Activated T-helper 17 cell treated with anti-CD3 and anti-CD28 coated beads, Interleukin-2, amount 50 U/mL, for 72 hours (primary cell): ENCODE measurements at regions not wholly inside any gene's neighbourhood (a gene's known extent, or its start where the extent isn't known, plus 50 kb on each side); places are given as distances from the start of the nearest gene placed in this dataset.
"Not testable (repeated sequence)": the region's sequence is repeated elsewhere in the genome, so short reads cannot be mapped to it uniquely, and the experiment has no call there.

ENCODE experiments used
- ATAC-seq: fragments of 150-1000 bp; cut with Tn5 transposase; replicated peaks from 2 replicates; pipeline ENCODE4 v1.10.0; 2021; ENCODE audit warnings: mild to moderate bottlenecking, moderate library complexity
- H3K27ac Mint-ChIP-seq: one replicate; pipeline ENCODE4 v1.8.0; 2022; ENCODE audit warnings: mixed read lengths
- H3K27me3 Mint-ChIP-seq: one replicate; pipeline ENCODE4 v1.8.0; 2022; ENCODE audit warnings: mixed read lengths
- H3K36me3 Mint-ChIP-seq: one replicate; pipeline ENCODE4 v1.8.0; 2022; ENCODE audit warnings: low read depth, mild to moderate bottlenecking, mixed read lengths
- H3K4me1 Mint-ChIP-seq: one replicate; pipeline ENCODE4 v1.8.0; 2022; ENCODE audit warnings: mixed read lengths
- H3K4me3 Mint-ChIP-seq: one replicate; pipeline ENCODE4 v1.8.0; 2022; ENCODE audit warnings: mild to moderate bottlenecking, mixed read lengths
- H3K9me3 Mint-ChIP-seq: one replicate; pipeline ENCODE4 v1.8.0; 2022; ENCODE audit warnings: mixed read lengths

GRCh38 chr22:25449781-25450317 lies 114.6 kb upstream of the GRK3 start:
- Mint-ChIP-seq H3K4me3 (peak overlapping the region; percentile 93), H3K4me1 (peaks cover 36% of the 10 kb centered on the region), H3K27me3 (no peaks in the 10 kb centered on the region), H3K9me3 (no peaks in the 10 kb centered on the region), H3K36me3 (peaks cover 72% of the 10 kb centered on the region), H3K27ac (peak overlapping the region; percentile 98)
- no peak for ATAC-seq

GRCh38 chr22:25451480-25452114 lies 112.9 kb upstream of the GRK3 start:
- H3K36me3 Mint-ChIP-seq = peaks cover 81% of the 10 kb centered on the region
- H3K4me1 Mint-ChIP-seq = peaks cover 38% of the 10 kb centered on the region
- H3K27ac Mint-ChIP-seq = peak overlapping the region; percentile 78
- no peak for ATAC-seq
- H3K4me3 Mint-ChIP-seq = peak overlapping the region; percentile 93
- H3K27me3 Mint-ChIP-seq = no peaks in the 10 kb centered on the region
- H3K9me3 Mint-ChIP-seq = no peaks in the 10 kb centered on the region

- Mint-ChIP-seq H3K27me3 (no peaks in the 10 kb centered on the region), H3K9me3 (no peaks in the 10 kb centered on the region), H3K4me1 (peaks cover 41% of the 10 kb centered on the region), H3K36me3 (peaks cover 86% of the 10 kb centered on the region), H3K4me3 (peak overlapping the region; percentile 93), H3K27ac (peak overlapping the region; percentile 78)
- ATAC-seq = no peak
These were observed 112.3 kb upstream of the GRK3 start for GRCh38 chr22:25452116-25452700.

GRCh38 chr22:25453058-25453457 lies 111.4 kb upstream of the GRK3 start:
- H3K4me3 Mint-ChIP-seq = peak overlapping the region; percentile 93
- H3K27me3 Mint-ChIP-seq = no peaks in the 10 kb centered on the region
- peaks cover 90% of the 10 kb centered on the region for H3K36me3 Mint-ChIP-seq
- no peak for ATAC-seq
- H3K27ac Mint-ChIP-seq = peak overlapping the region; percentile 79
- H3K4me1 Mint-ChIP-seq = peaks cover 36% of the 10 kb centered on the region
- H3K9me3 Mint-ChIP-seq = no peaks in the 10 kb centered on the region

GRCh38 chr22:25453557-25453956 lies 110.9 kb upstream of the GRK3 start:
- H3K36me3 Mint-ChIP-seq = peaks cover 90% of the 10 kb centered on the region
- H3K9me3 Mint-ChIP-seq = no peaks in the 10 kb centered on the region
- H3K27me3 Mint-ChIP-seq = no peaks in the 10 kb centered on the region
- H3K4me1 Mint-ChIP-seq = peaks cover 36% of the 10 kb centered on the region
- peak; percentile 79 for ATAC-seq
- peak overlapping the region; percentile 61 for H3K4me3 Mint-ChIP-seq
- peak overlapping the region; percentile 79 for H3K27ac Mint-ChIP-seq

GRCh38 chr22:25456300-25457043 lies 108.0 kb upstream of the GRK3 start:
- peaks cover 25% of the 10 kb centered on the region for H3K4me1 Mint-ChIP-seq
- H3K36me3 Mint-ChIP-seq = peaks cover 90% of the 10 kb centered on the region
- H3K27ac Mint-ChIP-seq, H3K4me3 Mint-ChIP-seq, H3K27me3 Mint-ChIP-seq, ATAC-seq, H3K9me3 Mint-ChIP-seq: not testable (repeated sequence)

GRCh38 chr22:25458631-25459030 lies 105.8 kb upstream of the GRK3 start:
- not testable (repeated sequence) for H3K4me3 Mint-ChIP-seq, H3K27ac Mint-ChIP-seq
- peaks cover 78% of the 10 kb centered on the region for H3K36me3 Mint-ChIP-seq

GRCh38 chr22:25460682-25461081 lies 103.8 kb upstream of the GRK3 start:
- not testable (repeated sequence) for ATAC-seq, H3K9me3 Mint-ChIP-seq, H3K4me3 Mint-ChIP-seq, H3K27ac Mint-ChIP-seq, H3K27me3 Mint-ChIP-seq
- peaks cover 12% of the 10 kb centered on the region for H3K4me1 Mint-ChIP-seq
- H3K36me3 Mint-ChIP-seq = peaks cover 62% of the 10 kb centered on the region

More at GRCh38 chr22:25458631-25459030, 105.8 kb upstream of the GRK3 start:
- H3K4me1 Mint-ChIP-seq = peaks cover 16% of the 10 kb centered on the region
- ATAC-seq, H3K9me3 Mint-ChIP-seq, H3K27me3 Mint-ChIP-seq: not testable (repeated sequence)

GRCh38 chr22:25461301-25461700 lies 103.2 kb upstream of the GRK3 start:
- H3K4me1 Mint-ChIP-seq = peaks cover 12% of the 10 kb centered on the region
- H3K36me3 Mint-ChIP-seq = peaks cover 61% of the 10 kb centered on the region
- no peaks in the 10 kb centered on the region for H3K27me3 Mint-ChIP-seq
- no peaks in the 10 kb centered on the region for H3K9me3 Mint-ChIP-seq
- no peak overlapping the region for H3K27ac Mint-ChIP-seq
- ATAC-seq = no peak
- H3K4me3 Mint-ChIP-seq = no peak overlapping the region

GRCh38 chr22:25462474-25463346 lies 101.8 kb upstream of the GRK3 start:
- H3K4me1 Mint-ChIP-seq, H3K9me3 Mint-ChIP-seq, H3K27me3 Mint-ChIP-seq, H3K27ac Mint-ChIP-seq, H3K4me3 Mint-ChIP-seq: not testable (repeated sequence)
- ATAC-seq = peak; percentile 95
- H3K36me3 Mint-ChIP-seq = peaks cover 47% of the 10 kb centered on the region

GRCh38 chr22:25463347-25463628 lies 101.2 kb upstream of the GRK3 start:
- not testable (repeated sequence) for ATAC-seq, H3K4me1 Mint-ChIP-seq
- H3K36me3 Mint-ChIP-seq = peaks cover 42% of the 10 kb centered on the region

GRCh38 chr22:25464326-25464725 lies 100.1 kb upstream of the GRK3 start:
- not testable (repeated sequence) for H3K27ac Mint-ChIP-seq, H3K4me3 Mint-ChIP-seq, H3K27me3 Mint-ChIP-seq, H3K9me3 Mint-ChIP-seq, ATAC-seq, H3K4me1 Mint-ChIP-seq
- H3K36me3 Mint-ChIP-seq = peaks cover 31% of the 10 kb centered on the region

More at GRCh38 chr22:25463347-25463628, 101.2 kb upstream of the GRK3 start:
- not testable (repeated sequence) for H3K4me3 Mint-ChIP-seq, H3K27ac Mint-ChIP-seq, H3K9me3 Mint-ChIP-seq, H3K27me3 Mint-ChIP-seq

GRCh38 chr22:25465949-25466348 lies 98.5 kb upstream of the GRK3 start:
- H3K36me3 Mint-ChIP-seq = peaks cover 15% of the 10 kb centered on the region
- no peak overlapping the region for H3K4me3 Mint-ChIP-seq
- no peaks in the 10 kb centered on the region for H3K27me3 Mint-ChIP-seq
- H3K9me3 Mint-ChIP-seq = no peaks in the 10 kb centered on the region
- no peak for ATAC-seq
- no peak overlapping the region for H3K27ac Mint-ChIP-seq
- peaks cover 5% of the 10 kb centered on the region for H3K4me1 Mint-ChIP-seq

GRCh38 chr22:25472382-25472781 lies 92.1 kb upstream of the GRK3 start:
- no peaks in the 10 kb centered on the region for H3K36me3 Mint-ChIP-seq
- H3K4me1 Mint-ChIP-seq = no peaks in the 10 kb centered on the region
- H3K4me3 Mint-ChIP-seq = no peak overlapping the region
- H3K27ac Mint-ChIP-seq = no peak overlapping the region
- H3K9me3 Mint-ChIP-seq = no peaks in the 10 kb centered on the region
- ATAC-seq = no peak
- peaks cover 16% of the 10 kb centered on the region for H3K27me3 Mint-ChIP-seq
